Adrenal gland (tissue), 5 donors: ENCODE measurements at regions not wholly inside any gene's neighbourhood (a gene's known extent, or its start where the extent isn't known, plus 50 kb on each side); places are given as distances from the start of the nearest gene placed in this dataset.

ENCODE experiments used
- POLR2A ChIP-seq, 2 donors: fragments of 450-650 bp; IDR thresholded peaks; one replicate each; pipeline ENCODE4 v1.6.1; 2017; ENCODE audit warnings: antibody characterized with exemption in 2 of 2, mild to moderate bottlenecking in 2 of 2, moderate library complexity in 1 of 2
- TF ChIP-seq, protein P1 (sequence below), 6 experiments: fragments of 450-650 bp in 4 of 6; fragments of 200-600 bp in 2 of 6; sonication (generic) in 1 of 6; IDR thresholded peaks; 1 replicate in 5 of 6; 2 replicates in 1 of 6; pipeline versions ENCODE4 v1.5.1 to v1.8.0; 2016 to 2021; ENCODE audit warnings: antibody characterized with exemption in 6 of 6, mild to moderate bottlenecking in 2 of 6, moderate library complexity in 1 of 6
- donor health status: DM: no; HTN: no; CAD: no.

DNA sequence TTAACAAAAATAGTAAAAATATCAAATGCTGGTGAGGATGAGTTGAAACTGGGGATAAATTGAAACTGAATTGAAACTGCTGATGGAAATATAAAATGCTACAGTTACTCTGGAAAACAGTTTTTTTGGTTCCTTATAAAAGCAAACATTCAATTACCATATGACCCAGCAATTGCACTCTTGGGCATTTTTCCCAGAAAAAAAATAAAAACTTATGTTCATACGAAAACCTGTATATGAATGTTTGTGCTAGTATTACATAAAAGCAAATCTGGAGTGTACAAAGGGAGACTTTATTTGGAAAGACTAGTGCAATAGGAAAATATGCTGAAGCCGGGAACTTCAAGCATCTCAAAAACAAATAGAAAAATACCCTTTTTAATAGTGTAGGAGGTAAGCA lies 857.9 kb upstream of the CADM2 start:
- no peak for TF ChIP-seq POLR2A (IDR thresholded peaks at IDR 0.05)
- TF ChIP-seq, protein P1, sequence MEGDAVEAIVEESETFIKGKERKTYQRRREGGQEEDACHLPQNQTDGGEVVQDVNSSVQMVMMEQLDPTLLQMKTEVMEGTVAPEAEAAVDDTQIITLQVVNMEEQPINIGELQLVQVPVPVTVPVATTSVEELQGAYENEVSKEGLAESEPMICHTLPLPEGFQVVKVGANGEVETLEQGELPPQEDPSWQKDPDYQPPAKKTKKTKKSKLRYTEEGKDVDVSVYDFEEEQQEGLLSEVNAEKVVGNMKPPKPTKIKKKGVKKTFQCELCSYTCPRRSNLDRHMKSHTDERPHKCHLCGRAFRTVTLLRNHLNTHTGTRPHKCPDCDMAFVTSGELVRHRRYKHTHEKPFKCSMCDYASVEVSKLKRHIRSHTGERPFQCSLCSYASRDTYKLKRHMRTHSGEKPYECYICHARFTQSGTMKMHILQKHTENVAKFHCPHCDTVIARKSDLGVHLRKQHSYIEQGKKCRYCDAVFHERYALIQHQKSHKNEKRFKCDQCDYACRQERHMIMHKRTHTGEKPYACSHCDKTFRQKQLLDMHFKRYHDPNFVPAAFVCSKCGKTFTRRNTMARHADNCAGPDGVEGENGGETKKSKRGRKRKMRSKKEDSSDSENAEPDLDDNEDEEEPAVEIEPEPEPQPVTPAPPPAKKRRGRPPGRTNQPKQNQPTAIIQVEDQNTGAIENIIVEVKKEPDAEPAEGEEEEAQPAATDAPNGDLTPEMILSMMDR (IDR thresholded peaks at IDR 0.05), result no peak
